Fibroblast of lung (primary cell): ENCODE measurements at regions not wholly inside any gene's neighbourhood (a gene's known extent, or its start where the extent isn't known, plus 50 kb on each side); places are given as distances from the start of the nearest gene placed in this dataset.

Experiments used
- CTCF ChIP-seq, 2 donors: IDR thresholded peaks in 1 of 2; conservative IDR thresholded peaks in 1 of 2; 1 replicate in 1 of 2; 2 replicates in 1 of 2; pipeline ENCODE4 v1.5.1; 2011 to 2012; ENCODE audit warnings: low read length in 2 of 2, control low read depth in 1 of 2, inconsistent platforms in 1 of 2, low read depth in 1 of 2, mild to moderate bottlenecking in 1 of 2
- EZH2 ChIP-seq: IDR thresholded peaks from 2 replicates; pipeline ENCODE4 v1.5.1; 2012; ENCODE audit warnings: low read length, control low read depth, mild to moderate bottlenecking; ENCODE audit errors: missing control alignments

DNA sequence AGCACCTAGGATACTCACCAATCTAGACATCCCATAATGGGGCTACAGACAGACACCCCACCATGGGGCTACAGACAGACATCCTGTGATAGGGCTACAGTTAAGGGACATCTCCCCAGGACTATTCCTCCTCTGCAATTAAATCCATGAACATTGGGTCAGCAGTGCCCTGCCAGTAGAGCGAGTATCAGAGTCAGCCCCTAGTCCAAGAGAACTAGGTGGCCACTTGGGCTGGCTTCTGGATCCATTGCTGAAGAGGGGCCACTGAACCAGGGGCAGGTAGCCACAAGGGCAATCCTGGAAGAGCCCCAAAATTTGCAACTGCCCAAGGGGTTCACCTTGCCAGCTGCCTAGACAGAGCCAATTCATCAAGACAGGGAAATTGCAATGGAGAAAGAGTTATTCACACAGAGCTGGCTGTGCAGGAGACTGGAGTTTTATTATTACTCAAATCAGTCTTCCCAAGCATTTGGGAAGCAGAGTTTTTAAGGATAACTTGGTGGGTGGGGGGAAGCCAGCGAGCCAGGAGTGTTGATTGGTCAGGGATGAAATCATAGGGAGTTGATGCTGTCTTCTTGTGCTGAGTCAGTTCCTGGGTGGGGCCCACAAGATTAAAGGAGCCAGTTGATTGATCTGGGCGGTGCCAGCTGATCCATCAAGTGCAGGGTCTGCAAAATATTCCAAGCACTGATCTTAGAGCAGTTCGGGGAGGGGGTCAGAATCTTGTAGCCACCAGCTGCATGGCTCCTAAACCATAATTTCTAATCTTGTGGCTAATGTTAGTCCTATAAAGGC is 170.2 kb upstream of the SMAD3 start:
- no peak for TF ChIP-seq CTCF (conservative IDR thresholded peaks at IDR 0.05 in 1 of 2, IDR thresholded peaks at IDR 0.05 in 1 of 2; ENCODE audit: low read depth in 1 of 2, low read length in 2 of 2)
- TF ChIP-seq EZH2 = no peak
